ENCODE measurements at regions not wholly inside any gene's neighbourhood (a gene's known extent, or its start where the extent isn't known, plus 50 kb on each side); places are given as distances from the start of the nearest gene placed in this dataset.
"Not testable (repeated sequence)": the region's sequence is repeated elsewhere in the genome, so short reads cannot be mapped to it uniquely, and the experiment has no call there.

DNA sequence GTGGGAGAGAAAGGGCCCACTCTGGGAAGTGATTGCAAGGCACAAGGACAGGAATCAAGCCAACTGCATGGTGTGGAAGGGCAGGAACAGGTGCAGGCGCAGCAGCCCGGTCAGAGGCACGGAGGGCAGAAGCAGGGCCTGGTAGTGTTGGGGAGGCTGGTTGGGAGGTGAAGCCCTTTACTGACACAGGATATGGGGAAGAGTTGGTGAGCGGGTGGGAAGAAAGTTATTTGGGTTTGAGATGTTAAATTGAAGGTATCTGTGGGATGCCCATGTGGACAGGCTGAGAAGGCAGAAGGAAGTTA lies 83.6 kb upstream of the ABHD2 start:
- Histone ChIP-seq H3K9me2 (ENCODE audit: low read depth, low read length) (no peaks in the 10 kb centered on the region), H2AFZ (ENCODE audit: low read length) (no peak overlapping the region)
- TF ChIP-seq EZH2 (IDR thresholded peaks at IDR 0.05; ENCODE audit: borderline replicate concordance, low read length) (no peak), CTCF (IDR thresholded peaks at IDR 0.05; ENCODE audit: low read length) (no peak)

GRCh38 chr15:89007527-89007926 lies 80.7 kb upstream of the ABHD2 start:
- not testable (repeated sequence) for H3K4me2 ChIP-seq (ENCODE audit: low read length); H3K27me3 ChIP-seq (ENCODE audit: insufficient read depth, low read length); H3K36me3 ChIP-seq (ENCODE audit: insufficient read depth, low read length)

More for the DNA sequence above, 83.6 kb upstream of the ABHD2 start:
- H3K79me2 ChIP-seq (ENCODE audit: insufficient read depth, low read length), result no peaks in the 10 kb centered on the region
- H3K9me3 ChIP-seq (ENCODE audit: low read length), result no peaks in the 10 kb centered on the region
- H3K9ac ChIP-seq (ENCODE audit: low read length), result no peak overlapping the region
- peaks cover 17% of the 10 kb centered on the region for H3K4me1 ChIP-seq (ENCODE audit: insufficient read depth, low read length, severe bottlenecking)
- no peaks in the 10 kb centered on the region for H3F3A ChIP-seq (ENCODE audit: insufficient read depth, low read length)
- H4K20me1 ChIP-seq (ENCODE audit: insufficient read depth, low read length), result no peaks in the 10 kb centered on the region
- no peak overlapping the region for H3K4me3 ChIP-seq (ENCODE audit: low read depth, low read length, poor library complexity, severe bottlenecking)
- H3K27ac ChIP-seq (ENCODE audit: low read depth, low read length, poor library complexity, severe bottlenecking), result no peak overlapping the region
- H3K36me3 ChIP-seq (ENCODE audit: insufficient read depth, low read length), result no peaks in the 10 kb centered on the region
- H3K4me2 ChIP-seq (ENCODE audit: low read length), result no peak overlapping the region
- H3K27me3 ChIP-seq (ENCODE audit: insufficient read depth, low read length), result no peaks in the 10 kb centered on the region

GRCh38 chr15:89007989-89008388 lies 80.3 kb upstream of the ABHD2 start:
- peaks cover under 1% of the 10 kb centered on the region for H3K4me1 ChIP-seq (ENCODE audit: insufficient read depth, low read length, severe bottlenecking)
- no peaks in the 10 kb centered on the region for H3K9me2 ChIP-seq (ENCODE audit: low read depth, low read length)
- H3K36me3 ChIP-seq (ENCODE audit: insufficient read depth, low read length), result no peaks in the 10 kb centered on the region
- H4K20me1 ChIP-seq (ENCODE audit: insufficient read depth, low read length), result no peaks in the 10 kb centered on the region
- H3K9me3 ChIP-seq (ENCODE audit: low read length), result no peaks in the 10 kb centered on the region
- no peaks in the 10 kb centered on the region for H3K79me2 ChIP-seq (ENCODE audit: insufficient read depth, low read length)
- no peaks in the 10 kb centered on the region for H3F3A ChIP-seq (ENCODE audit: insufficient read depth, low read length)
- no peak overlapping the region for H3K4me3 ChIP-seq (ENCODE audit: low read depth, low read length, poor library complexity, severe bottlenecking)
- H3K9ac ChIP-seq (ENCODE audit: low read length), result no peak overlapping the region
- H2AFZ ChIP-seq (ENCODE audit: low read length), result no peak overlapping the region
- no peaks in the 10 kb centered on the region; the same call in 1 of the 2 replicates for H3K27me3 ChIP-seq (ENCODE audit: insufficient read depth, low read length)
- H3K27ac ChIP-seq (ENCODE audit: low read depth, low read length, poor library complexity, severe bottlenecking), result no peak overlapping the region
- TF ChIP-seq CTCF (IDR thresholded peaks at IDR 0.05; ENCODE audit: low read length) (no peak), EZH2 (IDR thresholded peaks at IDR 0.05; ENCODE audit: borderline replicate concordance, low read length) (no peak)
- no peak overlapping the region for H3K4me2 ChIP-seq (ENCODE audit: low read length)

More at GRCh38 chr15:89007527-89007926, 80.7 kb upstream of the ABHD2 start:
- H3K79me2 ChIP-seq (ENCODE audit: insufficient read depth, low read length); H2AFZ ChIP-seq (ENCODE audit: low read length); H3K27ac ChIP-seq (ENCODE audit: low read depth, low read length, poor library complexity, severe bottlenecking); H3K9ac ChIP-seq (ENCODE audit: low read length); H3F3A ChIP-seq (ENCODE audit: insufficient read depth, low read length); H3K4me3 ChIP-seq (ENCODE audit: low read depth, low read length, poor library complexity, severe bottlenecking); H3K9me2 ChIP-seq (ENCODE audit: low read depth, low read length); H4K20me1 ChIP-seq (ENCODE audit: insufficient read depth, low read length); H3K9me3 ChIP-seq (ENCODE audit: low read length); H3K4me1 ChIP-seq (ENCODE audit: insufficient read depth, low read length, severe bottlenecking): not testable (repeated sequence)

- no peaks in the 10 kb centered on the region for H3K9me2 ChIP-seq (ENCODE audit: low read depth, low read length)
- H3K27ac ChIP-seq (ENCODE audit: low read depth, low read length, poor library complexity, severe bottlenecking), result no peak overlapping the region
- no peak overlapping the region for H3K4me3 ChIP-seq (ENCODE audit: low read depth, low read length, poor library complexity, severe bottlenecking)
- H3K9ac ChIP-seq (ENCODE audit: low read length), result no peak overlapping the region
- H4K20me1 ChIP-seq (ENCODE audit: insufficient read depth, low read length), result no peaks in the 10 kb centered on the region
- H3K79me2 ChIP-seq (ENCODE audit: insufficient read depth, low read length), result no peaks in the 10 kb centered on the region
- no peaks in the 10 kb centered on the region for H3K9me3 ChIP-seq (ENCODE audit: low read length)
- H3K4me1 ChIP-seq (ENCODE audit: insufficient read depth, low read length, severe bottlenecking), result no peaks in the 10 kb centered on the region
- H3K27me3 ChIP-seq (ENCODE audit: insufficient read depth, low read length), result no peaks in the 10 kb centered on the region; the same call in 1 of the 2 replicates
- TF ChIP-seq EZH2 (IDR thresholded peaks at IDR 0.05; ENCODE audit: borderline replicate concordance, low read length) (no peak), CTCF (IDR thresholded peaks at IDR 0.05; ENCODE audit: low read length) (no peak)
- H2AFZ ChIP-seq (ENCODE audit: low read length), result no peak overlapping the region
- H3F3A ChIP-seq (ENCODE audit: insufficient read depth, low read length), result no peaks in the 10 kb centered on the region
- no peak overlapping the region for H3K4me2 ChIP-seq (ENCODE audit: low read length)
- H3K36me3 ChIP-seq (ENCODE audit: insufficient read depth, low read length), result no peaks in the 10 kb centered on the region
Measured at GRCh38 chr15:89009080-89009479, 79.2 kb upstream of the ABHD2 start.
